HuH-7 (cell line): ENCODE measurements at regions not wholly inside any gene's neighbourhood (a gene's known extent, or its start where the extent isn't known, plus 50 kb on each side); places are given as distances from the start of the nearest gene placed in this dataset.
A peak's percentile ranks its signal among the peaks of the same experiment; 100 is the strongest.

Experiments
- DNase-seq: peaks from one replicate; pipeline ENCODE4 v3.0.0; 2011; ENCODE audit warnings: low spot score

GRCh38 chrX:5528057-5528456, 700.6 kb downstream of the NLGN4X start:
- no peak for DNase-seq

DNA sequence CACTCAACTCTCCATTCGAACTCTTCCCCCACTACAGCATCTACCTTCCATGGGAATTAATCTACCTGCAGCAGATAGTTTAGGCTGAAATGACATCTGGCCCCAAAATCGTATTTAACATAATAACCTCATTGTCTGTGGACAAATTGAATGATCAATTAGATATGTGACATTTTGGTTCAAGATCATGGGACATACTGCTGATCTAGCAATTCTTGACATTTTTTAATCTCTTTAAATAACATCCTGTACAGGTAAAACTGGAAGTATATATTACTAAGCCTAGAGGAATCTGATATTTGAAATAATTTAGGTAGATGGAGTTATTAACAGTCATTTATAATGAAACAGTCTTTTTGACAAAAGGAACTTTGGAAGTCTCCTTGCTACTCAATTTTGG, 702.5 kb downstream of the NLGN4X start:
- DNase-seq: no peak

- DNase-seq: no peak
Measured at GRCh38 chrX:5490786-5491563, 737.7 kb downstream of the NLGN4X start.

GRCh38 chrX:5474282-5474681, 754.4 kb downstream of the NLGN4X start:
- DNase-seq: no peak

DNA sequence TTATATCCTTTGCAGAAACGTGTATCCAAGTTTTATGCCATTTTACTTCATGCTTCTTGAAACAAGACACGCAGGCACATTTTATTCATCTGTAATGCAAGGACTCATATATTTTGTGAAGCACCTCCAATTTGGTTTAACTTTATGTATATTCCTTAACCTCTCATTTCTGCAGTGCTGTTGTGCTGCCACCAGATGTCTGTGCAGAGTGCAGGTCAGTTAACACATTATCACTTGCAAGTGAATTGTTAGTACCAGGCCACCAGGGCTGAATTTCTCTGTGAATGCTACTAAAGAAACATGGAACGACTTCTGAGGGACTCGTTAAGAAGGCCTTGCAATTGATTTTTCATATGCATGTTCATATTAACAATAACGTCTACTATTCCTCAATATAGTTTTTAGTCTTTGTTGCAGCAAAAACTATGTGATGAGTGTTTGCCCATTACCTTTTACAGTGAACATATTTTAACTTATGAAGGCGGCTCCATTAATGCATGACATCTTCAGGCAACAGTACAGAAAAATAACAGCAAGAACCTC, 770.3 kb downstream of the NLGN4X start:
- no peak for DNase-seq

- DNase-seq: no peak
Measured at GRCh38 chrX:5449323-5449722, 779.3 kb downstream of the NLGN4X start.

DNA sequence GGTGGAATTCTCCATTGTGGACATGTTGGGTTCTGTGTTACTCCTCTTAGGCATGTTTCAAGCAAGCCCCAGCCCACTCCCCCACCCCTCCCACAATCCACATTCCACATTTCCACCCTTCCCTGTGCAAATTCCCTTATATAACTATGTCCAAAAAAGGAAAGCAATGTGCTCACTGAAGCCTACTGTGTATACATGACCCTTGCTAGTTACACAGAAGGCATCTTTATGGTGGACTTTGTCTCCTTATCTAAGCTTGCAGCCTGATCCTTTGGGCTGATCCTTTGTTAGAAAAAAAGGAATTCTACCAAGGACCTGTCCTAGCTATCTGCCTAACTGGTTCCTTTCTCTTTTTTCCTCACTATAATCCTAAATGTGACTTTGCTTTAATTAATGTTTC, 796.8 kb downstream of the NLGN4X start:
- peak; percentile 0 for DNase-seq

DNA sequence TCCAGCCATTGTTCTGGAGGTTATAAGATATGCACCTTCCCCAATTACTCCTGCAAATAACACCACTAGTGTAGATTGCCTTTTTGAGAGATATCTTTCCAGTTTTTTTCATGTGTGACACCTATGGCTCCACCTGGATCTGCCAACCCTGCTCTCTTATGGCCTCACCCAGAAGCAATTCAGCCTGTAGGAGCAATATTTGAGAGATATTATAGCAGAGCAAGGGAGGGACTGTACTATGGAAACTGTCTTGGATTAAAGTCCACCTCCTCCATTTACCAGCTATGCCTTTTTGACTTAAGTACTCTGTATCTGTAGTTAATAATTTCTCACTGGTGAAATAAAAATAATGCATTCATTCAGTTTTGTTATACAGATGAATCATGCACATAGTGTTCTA, 803.5 kb downstream of the NLGN4X start:
- no peak for DNase-seq

GRCh38 chrX:5417381-5417780, 811.3 kb downstream of the NLGN4X start:
- DNase-seq: no peak

DNA sequence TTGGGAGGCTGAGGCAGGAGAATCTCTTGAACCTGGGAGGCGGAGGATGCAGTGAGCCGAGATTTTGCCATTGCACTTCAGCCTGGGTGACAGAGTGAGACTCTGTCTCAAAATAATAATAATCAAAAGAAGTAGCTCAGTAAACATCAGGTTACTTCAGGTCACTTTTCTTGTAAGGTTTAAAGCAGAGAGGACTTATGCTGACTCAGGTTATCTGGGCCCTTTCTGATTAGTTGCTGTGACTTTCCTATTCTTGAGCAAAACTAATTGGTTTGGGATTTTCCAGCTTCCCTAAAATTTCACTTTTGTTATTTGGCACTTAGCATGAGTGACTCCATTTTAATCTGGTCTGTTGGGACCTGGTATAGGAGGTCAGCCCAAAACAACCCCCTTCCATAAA, 812.9 kb downstream of the NLGN4X start:
- DNase-seq: no peak

DNA sequence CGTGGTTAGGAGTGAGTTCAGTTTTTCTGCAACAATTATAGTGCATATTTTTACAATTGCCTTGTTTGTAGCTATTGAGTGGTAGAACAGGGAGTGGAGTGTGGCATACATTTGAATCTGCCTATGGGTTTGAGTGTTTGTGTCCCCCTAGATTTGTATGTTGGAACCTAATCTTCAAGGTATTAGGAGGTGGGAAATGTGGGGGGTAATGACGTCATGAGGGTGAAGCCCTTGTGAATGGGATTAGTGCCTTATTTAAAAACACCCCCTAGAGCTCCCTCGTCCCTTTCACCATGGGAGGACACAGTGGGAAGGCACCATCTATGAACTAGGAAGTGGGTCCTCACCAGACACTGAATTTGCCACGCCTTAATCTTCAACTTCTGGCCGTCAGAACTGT, 819.6 kb downstream of the NLGN4X start:
- DNase-seq: no peak

- no peak for DNase-seq
Measured at GRCh38 chrX:5402461-5402860, 826.2 kb downstream of the NLGN4X start.

GRCh38 chrX:5399403-5399802, 829.3 kb downstream of the NLGN4X start:
- DNase-seq: no peak

DNA sequence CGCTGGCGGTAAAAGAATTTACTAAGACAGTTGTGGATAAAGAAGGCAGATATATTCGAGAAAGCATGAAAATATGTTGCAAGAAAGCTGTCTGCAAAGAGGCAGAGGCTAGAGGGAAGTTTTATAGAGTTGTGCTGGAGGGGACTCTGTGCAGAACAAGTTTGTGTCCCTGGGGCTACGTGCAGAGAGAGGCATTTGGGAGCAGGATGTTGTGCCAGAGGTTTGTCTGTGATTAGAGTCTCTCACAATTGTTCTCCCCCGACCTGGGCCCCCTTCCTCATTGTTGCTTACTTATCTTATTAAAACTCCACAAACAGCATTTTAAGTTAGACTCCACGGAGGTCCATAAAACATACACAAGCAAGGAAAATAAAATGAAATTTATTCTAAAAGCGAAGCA, 831.3 kb downstream of the NLGN4X start:
- DNase-seq: no peak

GRCh38 chrX:5390376-5390775, 838.3 kb downstream of the NLGN4X start:
- DNase-seq: no peak

DNA sequence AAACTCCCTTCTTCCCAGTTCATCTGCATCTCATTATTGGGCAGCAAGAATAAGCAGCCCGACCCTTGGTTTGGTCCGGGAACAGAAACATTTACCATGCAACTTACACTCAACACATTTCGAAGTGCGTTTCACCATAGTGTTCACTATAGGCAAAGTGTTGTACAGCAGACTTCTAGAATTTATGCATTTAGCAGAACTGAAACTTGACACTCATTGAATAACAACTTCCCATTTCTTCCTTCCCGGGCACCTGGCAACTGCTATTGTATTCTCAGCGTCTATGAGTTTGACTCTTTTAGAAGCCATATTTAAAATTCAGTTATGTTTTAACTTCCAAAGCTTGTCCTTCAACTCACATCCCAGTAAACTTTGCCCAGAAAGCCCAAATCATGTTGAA, 840.6 kb downstream of the NLGN4X start:
- DNase-seq: no peak

DNA sequence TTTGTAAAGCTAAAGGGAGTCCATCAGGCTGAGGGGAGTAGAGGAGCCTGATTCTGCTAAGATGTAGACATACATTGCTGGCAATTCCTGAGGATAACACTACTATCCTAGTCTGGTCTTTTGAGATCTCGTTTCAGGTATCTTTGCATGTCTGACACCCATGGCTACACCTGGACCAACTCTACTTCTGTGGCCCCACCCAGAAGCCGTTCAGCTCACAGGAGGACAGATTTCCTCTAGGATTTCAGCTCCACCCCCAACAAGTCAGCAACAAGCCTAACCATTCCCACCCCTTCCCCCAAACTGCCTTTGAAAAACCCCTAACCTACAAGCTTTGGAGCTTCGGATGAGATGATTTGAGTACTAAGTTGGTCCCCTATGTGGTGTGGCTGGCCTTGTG, 848.2 kb downstream of the NLGN4X start:
- DNase-seq: no peak

- no peak for DNase-seq
Measured at GRCh38 chrX:5341902-5342301, 886.8 kb downstream of the NLGN4X start.

DNA sequence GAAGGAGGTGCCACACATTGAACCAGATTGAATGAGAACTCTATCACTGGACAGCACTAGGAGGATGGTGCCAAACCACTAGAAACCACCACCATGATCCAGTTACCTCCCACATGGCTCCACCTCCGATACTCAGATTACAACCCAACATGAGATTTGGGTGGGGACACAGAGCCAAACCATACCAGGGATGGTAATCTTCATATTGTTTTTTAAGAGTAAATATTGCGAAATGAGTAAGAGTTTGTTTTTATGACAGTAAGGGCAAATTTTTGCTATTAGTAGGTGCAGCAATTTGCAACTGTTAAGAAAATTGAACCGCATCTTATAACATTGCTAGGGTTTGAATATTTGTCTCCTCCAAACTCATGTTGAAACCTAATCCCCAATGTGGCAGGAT, 891.5 kb downstream of the NLGN4X start:
- no peak for DNase-seq

GRCh38 chrX:5324546-5324945, 904.1 kb downstream of the NLGN4X start:
- no peak for DNase-seq

DNA sequence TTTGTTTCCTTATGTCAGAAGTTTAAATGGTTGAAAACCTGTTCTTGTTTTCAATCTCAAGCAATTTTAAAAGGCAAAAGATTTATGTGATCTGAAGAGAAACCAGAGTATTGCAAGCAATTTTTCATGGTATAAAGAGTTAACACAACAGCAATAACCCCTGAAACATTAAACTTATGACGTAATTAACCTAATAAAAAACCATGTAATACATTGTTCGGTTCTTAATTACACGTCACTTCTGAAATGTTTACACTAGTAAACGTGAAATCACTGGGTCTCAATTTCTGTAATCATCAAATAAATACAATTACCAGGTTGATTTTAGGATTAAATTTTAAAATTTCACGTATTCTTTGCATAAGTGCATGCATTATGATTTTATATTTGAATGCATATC, 914.5 kb downstream of the NLGN4X start:
- no peak for DNase-seq

DNA sequence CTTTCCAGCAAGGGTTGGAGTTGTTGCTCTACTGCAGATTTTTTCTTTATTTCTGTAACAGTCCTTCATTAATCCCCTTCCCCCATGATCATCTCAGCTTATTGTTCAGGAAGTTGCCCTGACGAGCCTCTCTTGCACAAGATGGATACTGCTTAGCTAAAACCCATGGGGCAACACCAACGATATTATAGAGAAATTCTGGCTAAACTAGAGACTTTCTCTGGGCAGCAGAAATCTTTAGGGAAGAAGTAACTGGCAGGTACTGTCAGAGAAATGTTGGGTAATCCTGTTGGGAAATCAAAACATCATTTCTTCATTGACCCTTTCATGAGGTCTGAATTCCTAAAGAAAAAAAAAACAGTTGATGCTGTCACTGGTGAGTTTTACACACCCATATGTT, 921.3 kb downstream of the NLGN4X start:
- DNase-seq: no peak

DNA sequence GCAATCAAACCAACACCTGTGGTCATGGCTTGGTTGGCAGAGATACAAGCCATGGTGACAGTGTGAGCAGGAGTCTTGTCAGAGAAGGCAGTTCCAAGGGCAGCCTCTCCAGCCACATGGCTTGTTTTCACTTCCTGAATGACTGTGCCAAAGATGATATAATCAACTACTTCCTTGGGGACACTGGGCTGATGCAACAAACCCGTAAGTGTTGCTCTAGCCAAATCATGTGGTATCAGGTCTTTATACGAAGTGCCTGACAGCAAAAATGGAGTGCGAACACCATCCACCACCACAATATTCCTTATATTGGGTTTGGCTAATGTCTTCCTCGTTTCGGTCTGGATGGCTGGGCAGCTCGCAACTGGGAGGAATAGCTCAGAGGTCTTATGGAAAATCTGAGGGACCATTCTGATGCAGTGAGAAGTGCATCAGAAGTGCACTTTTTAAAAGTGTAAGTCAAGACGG, 922.0 kb downstream of the NLGN4X start:
- DNase-seq: no peak

GRCh38 chrX:5305452-5305851, 923.2 kb downstream of the NLGN4X start:
- no peak for DNase-seq
